WERI-Rb-1 (cell line): ENCODE measurements at regions not wholly inside any gene's neighbourhood (a gene's known extent, or its start where the extent isn't known, plus 50 kb on each side); places are given as distances from the start of the nearest gene placed in this dataset.

ENCODE experiments used
- DNase-seq: peaks from one replicate; pipeline ENCODE4 v3.0.0-alpha.2; 2020
- H3K27ac ChIP-seq: fragments of 250-450 bp; sonication (Bioruptor Pico); 2 replicates; pipeline ENCODE4 v1.5.1; 2020; ENCODE audit warnings: mild to moderate bottlenecking, moderate library complexity
- H3K27me3 ChIP-seq: fragments of 250-450 bp; sonication (Bioruptor Pico); 2 replicates; pipeline ENCODE4 v1.5.1; 2021; ENCODE audit warnings: mild to moderate bottlenecking, low read depth, moderate library complexity; ENCODE audit not compliant: insufficient read depth, severe bottlenecking
- H3K36me3 ChIP-seq: fragments of 250-450 bp; sonication (Bioruptor Pico); 2 replicates; pipeline ENCODE4 v1.5.1; 2020; ENCODE audit warnings: mild to moderate bottlenecking, moderate library complexity
- H3K4me3 ChIP-seq: 2 replicates; pipeline ENCODE4 v1.5.1; 2011; ENCODE audit warnings: low read depth, mild to moderate bottlenecking, control low read depth, low read length
- H3K9me3 ChIP-seq: fragments of 250-450 bp; sonication (Bioruptor Pico); 2 replicates; pipeline ENCODE4 v1.5.1; 2021; ENCODE audit warnings: mild to moderate bottlenecking, moderate library complexity; ENCODE audit not compliant: severe bottlenecking
- CTCF ChIP-seq: IDR thresholded peaks from 2 replicates; pipeline ENCODE4 v1.5.1; 2011; ENCODE audit warnings: low read depth, mild to moderate bottlenecking, control low read depth, inconsistent platforms, low read length

GRCh38 chr9:107918749-107919148 lies 429.2 kb upstream of the KLF4 start:
- TF ChIP-seq CTCF: no peak
- Histone ChIP-seq H3K4me3 (no peak overlapping the region), H3K9me3 (peaks cover 5% of the 10 kb centered on the region), H3K27me3 (peaks cover 46% of the 10 kb centered on the region), H3K27ac (no peak overlapping the region), H3K36me3 (no peaks in the 10 kb centered on the region)
- no peak for DNase-seq

GRCh38 chr9:107914151-107914550 lies 424.6 kb upstream of the KLF4 start:
- TF ChIP-seq CTCF: no peak
- Histone ChIP-seq H3K36me3 (no peaks in the 10 kb centered on the region), H3K27ac (no peak overlapping the region), H3K4me3 (no peak overlapping the region), H3K27me3 (peaks cover 24% of the 10 kb centered on the region), H3K9me3 (peaks cover 10% of the 10 kb centered on the region)
- DNase-seq: no peak

- no peak overlapping the region for H3K4me3 ChIP-seq
- H3K9me3 ChIP-seq: no peaks in the 10 kb centered on the region
- no peaks in the 10 kb centered on the region for H3K36me3 ChIP-seq
- DNase-seq: no peak
- TF ChIP-seq CTCF: no peak
- no peak overlapping the region for H3K27ac ChIP-seq
- peaks cover 53% of the 10 kb centered on the region for H3K27me3 ChIP-seq
These were observed 418.1 kb upstream of the KLF4 start for GRCh38 chr9:107907715-107908114.

GRCh38 chr9:107907255-107907654 lies 417.7 kb upstream of the KLF4 start:
- no peak for DNase-seq
- no peak overlapping the region for H3K4me3 ChIP-seq
- H3K27ac ChIP-seq: no peak overlapping the region
- H3K27me3 ChIP-seq: peaks cover 58% of the 10 kb centered on the region
- H3K9me3 ChIP-seq: no peaks in the 10 kb centered on the region
- H3K36me3 ChIP-seq: no peaks in the 10 kb centered on the region
- TF ChIP-seq CTCF: no peak

- Histone ChIP-seq H3K36me3 (no peaks in the 10 kb centered on the region), H3K4me3 (no peak overlapping the region), H3K27me3 (peaks cover 61% of the 10 kb centered on the region), H3K27ac (no peak overlapping the region), H3K9me3 (no peaks in the 10 kb centered on the region)
- no peak for TF ChIP-seq CTCF
- no peak for DNase-seq
These were observed 416.5 kb upstream of the KLF4 start for GRCh38 chr9:107906074-107906473.

GRCh38 chr9:107905308-107906020 lies 415.9 kb upstream of the KLF4 start:
- TF ChIP-seq CTCF: no peak
- H3K4me3 ChIP-seq: no peak overlapping the region
- no peak for DNase-seq
- H3K27ac ChIP-seq: no peak overlapping the region
- H3K36me3 ChIP-seq: no peaks in the 10 kb centered on the region
- H3K9me3 ChIP-seq: no peaks in the 10 kb centered on the region
- H3K27me3 ChIP-seq: peaks cover 67% of the 10 kb centered on the region
